Caco-2 (cell line): ENCODE measurements at regions not wholly inside any gene's neighbourhood (a gene's known extent, or its start where the extent isn't known, plus 50 kb on each side); places are given as distances from the start of the nearest gene placed in this dataset.

Experiments
- BruUV-seq: library from RNA; stranded (reverse); fragments of 400-500 nt; replicated peaks from 2 replicates; lab custom pipeline; 2021; lab: Mats Ljungman, UMichigan
- CTCF ChIA-PET: fragments of 300-600 bp; sonication (Branson Sonifier 250); formaldehyde crosslinking; loops from one replicate; lab custom pipeline; 2022; ENCODE audit warnings: antibody characterized with exemption; lab: Charles Lee
- POLR2A ChIA-PET: fragments of 300-600 bp; sonication (Branson Sonifier 250); formaldehyde crosslinking; loops from one replicate; lab custom pipeline; 2022; ENCODE audit warnings: antibody characterized with exemption; lab: Charles Lee
- DNase-seq, 2 experiments: peaks; one replicate each; pipeline versions ENCODE4 v3.0.0 to v3.0.0-alpha.2; 2020 to 2022
- H3K27me3 ChIP-seq: replicated peaks from 2 replicates; pipeline ENCODE4 v1.6.0; 2011; ENCODE audit warnings: low read length; ENCODE audit not compliant: control insufficient read depth, insufficient read depth
- H3K36me3 ChIP-seq: 2 replicates; pipeline ENCODE4 v1.5.1; 2011; ENCODE audit warnings: low read length; ENCODE audit not compliant: control insufficient read depth, insufficient read depth
- H3K4me1 ChIP-seq: fragments of 250-450 bp; sonication (Bioruptor Pico); 2 replicates; pipeline ENCODE4 v1.5.1; 2020; ENCODE audit warnings: mild to moderate bottlenecking
- H3K4me3 ChIP-seq: 2 replicates; pipeline ENCODE4 v1.5.1; 2011; ENCODE audit warnings: low read depth, mild to moderate bottlenecking, control low read depth, low read length
- H3K9me3 ChIP-seq: fragments of 250-450 bp; sonication (Bioruptor Pico); 2 replicates; pipeline ENCODE4 v1.5.1; 2020; ENCODE audit warnings: mild to moderate bottlenecking, moderate library complexity
- H3K27ac Mint-ChIP-seq: one replicate; pipeline ENCODE4 v1.8.0; 2022; ENCODE audit warnings: mixed read lengths; ENCODE audit not compliant: unreplicated experiment
- H3K27me3 Mint-ChIP-seq: one replicate; pipeline ENCODE4 v1.8.0; 2022; ENCODE audit warnings: mixed read lengths; ENCODE audit not compliant: insufficient read depth, unreplicated experiment
- H3K36me3 Mint-ChIP-seq: one replicate; pipeline ENCODE4 v1.8.0; 2022; ENCODE audit warnings: mild to moderate bottlenecking, mixed read lengths; ENCODE audit not compliant: insufficient read depth, unreplicated experiment
- H3K4me1 Mint-ChIP-seq: one replicate; pipeline ENCODE4 v1.8.0; 2022; ENCODE audit warnings: low read depth, mixed read lengths; ENCODE audit not compliant: unreplicated experiment
- H3K4me3 Mint-ChIP-seq: one replicate; pipeline ENCODE4 v1.8.0; 2022; ENCODE audit warnings: mild to moderate bottlenecking, moderate library complexity, mixed read lengths; ENCODE audit not compliant: unreplicated experiment
- H3K9me3 Mint-ChIP-seq: one replicate; pipeline ENCODE4 v1.8.0; 2022; ENCODE audit warnings: mixed read lengths; ENCODE audit not compliant: unreplicated experiment
- intact Hi-C: fragments of 100-400 bp; cut with micrococcal nuclease; formaldehyde crosslinking; loops from one replicate; pipeline ENCODE4 v1.10.0; 2022; ENCODE audit not compliant: unreplicated experiment
- TF ChIP-seq, protein P1 (sequence below), 2 experiments: fragments of 200-600 bp in 1 of 2; IDR thresholded peaks; 1 replicate in 1 of 2; 2 replicates in 1 of 2; pipeline versions ENCODE4 v1.5.1 to v1.8.0; 2011 to 2022; ENCODE audit warnings: antibody characterized with exemption in 1 of 2, control low read depth in 1 of 2, inconsistent platforms in 1 of 2, low read depth in 1 of 2, low read length in 1 of 2, mild to moderate bottlenecking in 1 of 2, moderate library complexity in 1 of 2; ENCODE audit not compliant: insufficient read depth in 1 of 2, severe bottlenecking in 1 of 2, unreplicated experiment in 1 of 2

- Mint-ChIP-seq H3K4me3 (no peak overlapping the region), H3K27me3 (no peaks in the 10 kb centered on the region), H3K4me1 (no peaks in the 10 kb centered on the region), H3K9me3 (no peaks in the 10 kb centered on the region), H3K27ac (no peak overlapping the region), H3K36me3 (no peaks in the 10 kb centered on the region)
- TF ChIP-seq, protein P1, sequence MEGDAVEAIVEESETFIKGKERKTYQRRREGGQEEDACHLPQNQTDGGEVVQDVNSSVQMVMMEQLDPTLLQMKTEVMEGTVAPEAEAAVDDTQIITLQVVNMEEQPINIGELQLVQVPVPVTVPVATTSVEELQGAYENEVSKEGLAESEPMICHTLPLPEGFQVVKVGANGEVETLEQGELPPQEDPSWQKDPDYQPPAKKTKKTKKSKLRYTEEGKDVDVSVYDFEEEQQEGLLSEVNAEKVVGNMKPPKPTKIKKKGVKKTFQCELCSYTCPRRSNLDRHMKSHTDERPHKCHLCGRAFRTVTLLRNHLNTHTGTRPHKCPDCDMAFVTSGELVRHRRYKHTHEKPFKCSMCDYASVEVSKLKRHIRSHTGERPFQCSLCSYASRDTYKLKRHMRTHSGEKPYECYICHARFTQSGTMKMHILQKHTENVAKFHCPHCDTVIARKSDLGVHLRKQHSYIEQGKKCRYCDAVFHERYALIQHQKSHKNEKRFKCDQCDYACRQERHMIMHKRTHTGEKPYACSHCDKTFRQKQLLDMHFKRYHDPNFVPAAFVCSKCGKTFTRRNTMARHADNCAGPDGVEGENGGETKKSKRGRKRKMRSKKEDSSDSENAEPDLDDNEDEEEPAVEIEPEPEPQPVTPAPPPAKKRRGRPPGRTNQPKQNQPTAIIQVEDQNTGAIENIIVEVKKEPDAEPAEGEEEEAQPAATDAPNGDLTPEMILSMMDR (IDR thresholded peaks at IDR 0.05; ENCODE audit: insufficient read depth in 1 of 2, low read depth in 1 of 2, low read length in 1 of 2, severe bottlenecking in 1 of 2, unreplicated experiment in 1 of 2) = no peak
- intact Hi-C loops = no loop called here
- Histone ChIP-seq H3K27me3 (no peaks in the 10 kb centered on the region), H3K4me3 (no peak overlapping the region), H3K36me3 (no peaks in the 10 kb centered on the region), H3K4me1 (no peaks in the 10 kb centered on the region), H3K9me3 (no peaks in the 10 kb centered on the region)
- DNase-seq = no peak
- ChIA-PET CTCF (no interaction called here), POLR2A (no interaction called here)
- BruUV-seq = no TSS peak
Measured at GRCh38 chr13:63396746-63397145, 1981.1 kb upstream of the PCDH20 start.

- H3K4me1 Mint-ChIP-seq = no peaks in the 10 kb centered on the region
- no peaks in the 10 kb centered on the region for H3K27me3 ChIP-seq
- H3K4me1 ChIP-seq = no peaks in the 10 kb centered on the region
- DNase-seq = no peak
- H3K9me3 ChIP-seq = no peaks in the 10 kb centered on the region
- no peaks in the 10 kb centered on the region for H3K36me3 Mint-ChIP-seq
- no peaks in the 10 kb centered on the region for H3K27me3 Mint-ChIP-seq
- H3K27ac Mint-ChIP-seq = no peak overlapping the region
- ChIA-PET POLR2A (no interaction called here), CTCF (no interaction called here)
- no peaks in the 10 kb centered on the region for H3K36me3 ChIP-seq
- BruUV-seq = no TSS peak
- H3K4me3 Mint-ChIP-seq = no peak overlapping the region
- H3K4me3 ChIP-seq = no peak overlapping the region
- intact Hi-C loops = no loop called here
- no peaks in the 10 kb centered on the region for H3K9me3 Mint-ChIP-seq
- TF ChIP-seq, protein P1 (IDR thresholded peaks at IDR 0.05; ENCODE audit: insufficient read depth in 1 of 2, low read depth in 1 of 2, low read length in 1 of 2, severe bottlenecking in 1 of 2, unreplicated experiment in 1 of 2) = no peak
Measured at GRCh38 chr13:63393112-63393511, 1977.5 kb upstream of the PCDH20 start.

GRCh38 chr13:63389756-63390155 lies 1974.1 kb upstream of the PCDH20 start:
- intact Hi-C loops = no loop called here
- ChIA-PET POLR2A (no interaction called here), CTCF (no interaction called here)
- TF ChIP-seq, protein P1 (IDR thresholded peaks at IDR 0.05; ENCODE audit: insufficient read depth in 1 of 2, low read depth in 1 of 2, low read length in 1 of 2, severe bottlenecking in 1 of 2, unreplicated experiment in 1 of 2) = no peak
- BruUV-seq = no TSS peak
- H3K36me3 ChIP-seq = no peaks in the 10 kb centered on the region
- no peak overlapping the region for H3K4me3 ChIP-seq
- Mint-ChIP-seq H3K36me3 (no peaks in the 10 kb centered on the region), H3K9me3 (no peaks in the 10 kb centered on the region), H3K4me3 (no peak overlapping the region), H3K27me3 (no peaks in the 10 kb centered on the region), H3K27ac (no peak overlapping the region), H3K4me1 (no peaks in the 10 kb centered on the region)
- H3K9me3 ChIP-seq = no peaks in the 10 kb centered on the region
- H3K27me3 ChIP-seq = no peaks in the 10 kb centered on the region
- no peak for DNase-seq
- H3K4me1 ChIP-seq = no peaks in the 10 kb centered on the region
